ENCODE measurements at regions not wholly inside any gene's neighbourhood (a gene's known extent, or its start where the extent isn't known, plus 50 kb on each side); places are given as distances from the start of the nearest gene placed in this dataset.

GRCh38 chr9:89996773-89997172, 392.0 kb downstream of the GADD45G start:
- TF ChIP-seq EZH2 (IDR thresholded peaks at IDR 0.05; ENCODE audit: borderline replicate concordance, low read depth, low read length, poor library complexity, severe bottlenecking): no peak
- TF ChIP-seq CTCF (conservative IDR thresholded peaks at IDR 0.05; ENCODE audit: low read depth, low read length): no peak
